ENCODE measurements at regions not wholly inside any gene's neighbourhood (a gene's known extent, or its start where the extent isn't known, plus 50 kb on each side); places are given as distances from the start of the nearest gene placed in this dataset.
A peak's percentile ranks its signal among the peaks of the same experiment; 100 is the strongest.
"Not testable (repeated sequence)": the region's sequence is repeated elsewhere in the genome, so short reads cannot be mapped to it uniquely, and the experiment has no call there.

- not testable (repeated sequence) for DNase-seq (ENCODE audit: low read depth in 2 of 2)
These were observed 96.2 kb upstream of the ADCY2 start for GRCh38 chr5:7299731-7300130.

GRCh38 chr5:7305000-7305674, 90.8 kb upstream of the ADCY2 start:
- DNase-seq (ENCODE audit: low read depth in 2 of 2), result not testable (repeated sequence)

GRCh38 chr5:7306556-7306955, 89.4 kb upstream of the ADCY2 start:
- DNase-seq (ENCODE audit: low read depth in 2 of 2), result not testable (repeated sequence)

GRCh38 chr5:7307709-7308108, 88.2 kb upstream of the ADCY2 start:
- not testable (repeated sequence) for DNase-seq (ENCODE audit: low read depth in 2 of 2)

- not testable (repeated sequence) for DNase-seq (ENCODE audit: low read depth in 2 of 2)
These were observed 86.2 kb upstream of the ADCY2 start for GRCh38 chr5:7309715-7310114.

- DNase-seq (ENCODE audit: low read depth in 2 of 2), result not testable (repeated sequence)
These were observed 85.3 kb upstream of the ADCY2 start for GRCh38 chr5:7310656-7311055.

- DNase-seq (ENCODE audit: low read depth in 2 of 2), result no peak
These were observed 80.8 kb upstream of the ADCY2 start for GRCh38 chr5:7315118-7315517.

GRCh38 chr5:7317751-7318150, 78.2 kb upstream of the ADCY2 start:
- DNase-seq (ENCODE audit: low read depth in 2 of 2), result peak; percentile 39 to 43

- peak; percentile 59 to 63 for DNase-seq (ENCODE audit: low read depth in 2 of 2)
These were observed 75.1 kb upstream of the ADCY2 start for GRCh38 chr5:7320701-7321301.

- DNase-seq (ENCODE audit: low read depth in 2 of 2), result peak; percentile 96
These were observed 74.2 kb upstream of the ADCY2 start for GRCh38 chr5:7321724-7322123.

GRCh38 chr5:7324919-7325318, 71.0 kb upstream of the ADCY2 start:
- DNase-seq (ENCODE audit: low read depth in 2 of 2), result no peak

GRCh38 chr5:7325975-7326913, 69.7 kb upstream of the ADCY2 start:
- DNase-seq (ENCODE audit: low read depth in 2 of 2), result no peak

- DNase-seq (ENCODE audit: low read depth in 2 of 2), result no peak
These were observed 66.8 kb upstream of the ADCY2 start for GRCh38 chr5:7329141-7329540.

GRCh38 chr5:7329712-7330111, 66.2 kb upstream of the ADCY2 start:
- no peak for DNase-seq (ENCODE audit: low read depth in 2 of 2)

GRCh38 chr5:7330256-7330655, 65.7 kb upstream of the ADCY2 start:
- no peak for DNase-seq (ENCODE audit: low read depth in 2 of 2)

- DNase-seq (ENCODE audit: low read depth in 2 of 2), result no peak
These were observed 64.8 kb upstream of the ADCY2 start for GRCh38 chr5:7331131-7331530.
